Breast epithelium (tissue), 3 donors: ENCODE measurements at regions not wholly inside any gene's neighbourhood (a gene's known extent, or its start where the extent isn't known, plus 50 kb on each side); places are given as distances from the start of the nearest gene placed in this dataset.

Experiments used
- CTCF ChIP-seq, 3 donors: fragments of 450-650 bp; IDR thresholded peaks; one replicate each; pipeline ENCODE4 v1.5.1; 2016 to 2017; ENCODE audit warnings: antibody characterized with exemption in 3 of 3, mild to moderate bottlenecking in 3 of 3, moderate library complexity in 3 of 3
- POLR2A ChIP-seq: fragments of 450-650 bp; IDR thresholded peaks from one replicate; pipeline ENCODE4 v1.6.1; 2016; ENCODE audit warnings: antibody characterized with exemption, mild to moderate bottlenecking, moderate library complexity
- POLR2AphosphoS5 ChIP-seq, 3 donors: sonication (generic); formaldehyde crosslinking; IDR thresholded peaks; one replicate each; pipeline ENCODE4 v1.6.1; 2017; ENCODE audit warnings: antibody characterized with exemption in 3 of 3

GRCh38 chr1:115501476-115501875 is 140.3 kb upstream of the VANGL1 start:
- TF ChIP-seq CTCF (IDR thresholded peaks at IDR 0.05) (no peak), POLR2AphosphoS5 (IDR thresholded peaks at IDR 0.05) (no peak), POLR2A (no peak)
